Peyer's patch (tissue), 4 donors: ENCODE measurements at regions not wholly inside any gene's neighbourhood (a gene's known extent, or its start where the extent isn't known, plus 50 kb on each side); places are given as distances from the start of the nearest gene placed in this dataset.

Experiments
- DNase-seq, 3 donors: peaks; one replicate each; pipeline ENCODE4 v3.0.0-alpha.2; 2017 to 2019
- H3K27ac ChIP-seq, 4 donors: fragments of 200-600 bp; sonication (generic); one replicate each; pipeline ENCODE4 v1.5.1; 2016 to 2019
- H3K27me3 ChIP-seq, 2 donors: fragments of 200-600 bp; sonication (generic); one replicate each; pipeline ENCODE4 v1.5.1; 2019
- H3K36me3 ChIP-seq, 3 donors: fragments of 200-600 bp; sonication (generic); one replicate each; pipeline ENCODE4 v1.5.1; 2016 to 2019
- H3K4me1 ChIP-seq, 4 donors: fragments of 200-600 bp; sonication (generic); one replicate each; pipeline ENCODE4 v1.5.1; 2016 to 2019
- H3K4me3 ChIP-seq, 4 donors: fragments of 200-600 bp; sonication (generic); 1 replicate in 3 of 4; 2 replicates in 1 of 4; pipeline ENCODE4 v1.5.1; 2016 to 2019; ENCODE audit warnings: mild to moderate bottlenecking in 1 of 4
- H3K9me3 ChIP-seq, 4 donors: fragments of 200-600 bp; sonication (generic); one replicate each; pipeline ENCODE4 v1.5.1; 2016 to 2019; ENCODE audit warnings: mild to moderate bottlenecking in 1 of 4
- CTCF ChIP-seq, 6 experiments: fragments of 450-650 bp in 4 of 6; fragments of 200-600 bp in 2 of 6; sonication (generic) in 1 of 6; IDR thresholded peaks; one replicate each; pipeline ENCODE4 v1.5.1; 2017 to 2019; ENCODE audit warnings: antibody characterized with exemption in 6 of 6, mild to moderate bottlenecking in 3 of 6, moderate library complexity in 1 of 6
- POLR2A ChIP-seq, 2 donors: fragments of 450-650 bp; IDR thresholded peaks; one replicate each; pipeline ENCODE4 v1.5.1; 2017; ENCODE audit warnings: antibody characterized with exemption in 2 of 2, mild to moderate bottlenecking in 2 of 2, moderate library complexity in 2 of 2

- TF ChIP-seq POLR2A (IDR thresholded peaks at IDR 0.05) (no peak), CTCF (IDR thresholded peaks at IDR 0.05) (no peak)
- H3K36me3 ChIP-seq, result no peaks in the 10 kb centered on the region
- H3K4me3 ChIP-seq, result no peak overlapping the region
- no peak overlapping the region for H3K27ac ChIP-seq
- no peak for DNase-seq
- peaks cover 0 to 25% (median 1%) of the 10 kb centered on the region in 4 donors for H3K4me1 ChIP-seq
- H3K9me3 ChIP-seq, result no peaks in the 10 kb centered on the region
- H3K27me3 ChIP-seq, result no peaks in the 10 kb centered on the region
Observed at GRCh38 chr2:39503277-39503676, 66.2 kb upstream of the MAP4K3 start.

GRCh38 chr2:39504790-39505335 is 67.8 kb upstream of the MAP4K3 start:
- Histone ChIP-seq H3K27ac (peak overlapping the region; percentile 20 to 81 (median 58)), H3K27me3 (no peaks in the 10 kb centered on the region), H3K36me3 (no peaks in the 10 kb centered on the region), H3K4me3 (no peak overlapping the region), H3K9me3 (no peaks in the 10 kb centered on the region), H3K4me1 (peaks cover 0 to 25% (median 1%) of the 10 kb centered on the region in 4 donors)
- TF ChIP-seq CTCF (IDR thresholded peaks at IDR 0.05) (no peak), POLR2A (IDR thresholded peaks at IDR 0.05) (no peak)
- DNase-seq, result no peak

- peak overlapping the region in 1 of 4 donors; percentile 79 for H3K27ac ChIP-seq
- DNase-seq, result no peak
- H3K9me3 ChIP-seq, result no peaks in the 10 kb centered on the region
- no peak for TF ChIP-seq POLR2A (IDR thresholded peaks at IDR 0.05)
- TF ChIP-seq CTCF (IDR thresholded peaks at IDR 0.05), result no peak
- no peaks in the 10 kb centered on the region for H3K36me3 ChIP-seq
- H3K27me3 ChIP-seq, result no peaks in the 10 kb centered on the region
- peaks cover 0 to 17% (median 1%) of the 10 kb centered on the region in 4 donors for H3K4me1 ChIP-seq
- H3K4me3 ChIP-seq, result no peak overlapping the region
Observed at GRCh38 chr2:39506215-39506614, 69.1 kb upstream of the MAP4K3 start.

- no peak for DNase-seq
- H3K27ac ChIP-seq, result peak overlapping the region in 2 of 4 donors; percentile 18 to 33
- peaks cover 0 to 35% (median 1%) of the 10 kb centered on the region in 4 donors for H3K4me1 ChIP-seq
- H3K36me3 ChIP-seq, result no peaks in the 10 kb centered on the region
- no peak for TF ChIP-seq POLR2A (IDR thresholded peaks at IDR 0.05)
- TF ChIP-seq CTCF (IDR thresholded peaks at IDR 0.05), result no peak
- H3K27me3 ChIP-seq, result no peaks in the 10 kb centered on the region
- no peaks in the 10 kb centered on the region for H3K9me3 ChIP-seq
- no peak overlapping the region for H3K4me3 ChIP-seq
Observed at GRCh38 chr2:39508198-39508597, 71.1 kb upstream of the MAP4K3 start.

GRCh38 chr2:39510140-39510539 is 73.1 kb upstream of the MAP4K3 start:
- Histone ChIP-seq H3K9me3 (no peaks in the 10 kb centered on the region), H3K27me3 (no peaks in the 10 kb centered on the region), H3K27ac (peak overlapping the region in 2 of 4 donors; percentile 37 to 57)

More at GRCh38 chr2:39510140-39510539, 73.1 kb upstream of the MAP4K3 start:
- Histone ChIP-seq H3K36me3 (no peaks in the 10 kb centered on the region), H3K4me1 (peaks cover 0 to 29% (median 0%) of the 10 kb centered on the region in 4 donors), H3K4me3 (no peak overlapping the region)
- TF ChIP-seq CTCF (IDR thresholded peaks at IDR 0.05) (no peak), POLR2A (IDR thresholded peaks at IDR 0.05) (no peak)
- DNase-seq, result no peak
